SK-N-MC (cell line): ENCODE measurements at regions not wholly inside any gene's neighbourhood (a gene's known extent, or its start where the extent isn't known, plus 50 kb on each side); places are given as distances from the start of the nearest gene placed in this dataset.

Experiments
- EZH2 ChIP-seq: fragments of 200-600 bp; sonication (generic); IDR thresholded peaks from one replicate; pipeline ENCODE4 v1.6.1; 2017; ENCODE audit warnings: antibody characterized with exemption
- FOXP2 ChIP-seq: optimal IDR thresholded peaks from 2 replicates; pipeline ENCODE3; 2011; ENCODE audit warnings: mild to moderate bottlenecking, moderate library complexity; ENCODE audit not compliant: insufficient read depth; ENCODE audit errors: extremely low read length, control extremely low read depth
- POLR2AphosphoS5 ChIP-seq: IDR thresholded peaks from 2 replicates; pipeline ENCODE4 v1.6.1; 2012; ENCODE audit warnings: mild to moderate bottlenecking, low read depth, low read length, borderline replicate concordance

- TF ChIP-seq EZH2 (no peak), POLR2AphosphoS5 (no peak), FOXP2 (no peak)
These were observed 84.7 kb upstream of the LMCD1 start for GRCh38 chr3:8416965-8417364.
